Midbrain (tissue), 1 donor: ENCODE measurements at regions not wholly inside any gene's neighbourhood (a gene's known extent, or its start where the extent isn't known, plus 50 kb on each side); places are given as distances from the start of the nearest gene placed in this dataset.
"Not testable (repeated sequence)": the region's sequence is repeated elsewhere in the genome, so short reads cannot be mapped to it uniquely, and the experiment has no call there.

ENCODE experiments used
- DNase-seq: peaks from one replicate; lab custom pipeline; 2025; lab: John Stamatoyannopoulos, UW

DNA sequence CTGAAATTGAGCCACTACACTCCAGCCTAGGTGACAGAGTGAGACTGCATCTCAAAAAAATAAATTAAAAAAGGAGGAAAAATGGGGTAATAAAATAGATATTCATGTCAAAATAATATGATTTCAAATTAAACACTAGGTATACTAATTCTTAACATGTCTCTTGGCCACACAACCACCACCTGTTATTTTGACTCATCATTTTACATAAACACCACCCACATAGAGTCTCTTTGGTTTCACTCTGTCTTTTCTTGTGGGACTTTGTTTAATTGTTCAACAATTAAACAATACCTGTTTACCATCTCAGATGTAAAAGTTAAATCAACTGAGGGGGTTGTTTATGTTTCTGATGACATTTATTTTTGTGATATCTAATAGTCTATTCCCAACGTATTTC, 476.8 kb upstream of the ADGRB3 start:
- no peak for DNase-seq

DNA sequence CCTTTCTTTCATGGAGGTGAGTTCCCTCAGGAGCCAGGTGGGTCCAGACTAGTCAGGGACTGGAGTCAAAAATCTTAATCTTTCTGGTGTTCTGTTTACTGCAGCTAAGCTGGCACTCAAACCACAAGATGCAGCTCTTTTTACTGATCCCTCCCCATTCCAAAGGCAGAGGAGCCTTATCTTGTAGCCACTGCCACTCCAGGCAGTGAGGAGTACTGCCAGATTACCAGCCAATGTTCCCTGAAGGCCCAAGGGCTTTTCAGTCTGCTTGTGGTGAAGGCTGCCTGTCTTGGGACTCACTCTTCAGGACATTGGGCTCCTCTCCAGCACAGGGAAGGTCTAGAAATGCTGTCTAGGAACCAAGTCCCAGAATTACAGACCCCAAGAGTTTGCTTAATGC, 490.4 kb upstream of the ADGRB3 start:
- DNase-seq: no peak

DNA sequence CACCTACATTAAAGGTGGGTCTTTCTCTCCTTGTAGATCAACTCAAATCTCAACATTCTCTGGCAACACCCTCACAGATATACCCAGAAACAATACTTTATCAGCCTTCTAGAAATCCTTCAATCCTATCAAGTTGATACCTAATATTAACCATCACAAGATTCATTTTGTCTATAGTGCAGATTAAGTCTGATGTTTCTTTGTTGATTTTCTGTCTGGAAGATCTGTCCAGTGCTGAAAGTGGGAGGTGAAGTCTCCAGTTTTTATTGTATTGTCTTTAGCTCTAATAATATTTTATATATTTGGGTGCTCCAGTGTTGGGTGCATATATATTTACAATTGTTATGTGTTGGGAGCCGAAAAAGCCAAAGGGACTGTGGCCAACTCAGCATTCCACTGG, 493.9 kb upstream of the ADGRB3 start:
- no peak for DNase-seq

DNA sequence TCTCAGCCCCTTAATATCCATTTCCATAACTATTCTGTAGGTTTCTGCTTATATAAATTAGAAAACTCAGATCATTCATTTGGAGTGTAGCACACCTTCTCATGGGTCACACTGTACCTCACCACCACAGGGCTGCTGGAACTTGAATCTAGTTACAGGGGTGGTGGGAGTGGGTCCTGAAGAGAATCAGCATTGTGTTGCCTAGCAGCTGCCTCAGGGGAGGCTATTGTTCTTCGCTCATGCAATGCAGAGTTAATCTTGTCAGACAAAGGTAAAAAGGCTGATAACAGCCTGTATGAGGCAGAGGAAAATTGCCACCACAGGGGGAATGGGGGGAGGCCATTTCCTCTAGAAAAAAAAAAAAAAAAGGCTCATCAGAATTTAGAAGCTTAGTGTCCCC, 496.0 kb upstream of the ADGRB3 start:
- DNase-seq: no peak

DNA sequence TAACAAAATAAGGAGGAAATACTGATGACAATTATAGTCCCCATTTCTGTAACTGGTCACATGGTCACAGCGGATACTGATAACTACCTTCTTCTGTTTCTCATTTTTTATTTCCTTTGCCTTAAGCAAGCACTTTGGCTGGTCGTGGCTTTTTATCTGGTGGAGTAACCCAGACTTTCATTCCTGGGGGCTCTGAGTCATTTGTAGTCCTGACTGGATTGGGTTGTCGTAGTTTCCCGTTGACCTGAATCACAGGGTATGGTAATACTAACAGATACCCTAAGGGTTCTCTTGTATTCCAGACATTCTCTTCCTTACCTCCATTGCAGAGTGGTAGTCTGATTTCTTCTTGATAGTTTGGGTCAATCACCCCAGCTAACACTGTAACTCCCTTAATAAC, 500.3 kb upstream of the ADGRB3 start:
- DNase-seq: no peak

DNA sequence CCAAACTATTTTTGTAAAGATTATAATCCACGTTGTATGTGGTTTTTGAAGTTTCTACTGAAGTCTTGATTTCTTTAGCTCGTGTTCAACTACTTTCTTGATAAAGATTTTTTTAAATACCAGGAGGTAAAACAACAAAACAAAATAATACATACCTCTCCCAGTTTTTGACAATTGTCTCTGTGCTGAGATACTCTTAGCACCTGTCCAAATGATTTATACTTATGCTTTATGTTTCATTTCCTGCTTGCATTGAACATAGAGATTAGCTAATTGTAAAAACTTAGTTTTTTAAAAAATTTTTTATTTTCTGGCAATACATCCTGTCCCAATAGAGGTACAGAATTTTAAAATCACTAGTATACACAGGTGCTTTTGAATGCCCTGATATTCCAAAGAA, 506.9 kb upstream of the ADGRB3 start:
- no peak for DNase-seq

DNA sequence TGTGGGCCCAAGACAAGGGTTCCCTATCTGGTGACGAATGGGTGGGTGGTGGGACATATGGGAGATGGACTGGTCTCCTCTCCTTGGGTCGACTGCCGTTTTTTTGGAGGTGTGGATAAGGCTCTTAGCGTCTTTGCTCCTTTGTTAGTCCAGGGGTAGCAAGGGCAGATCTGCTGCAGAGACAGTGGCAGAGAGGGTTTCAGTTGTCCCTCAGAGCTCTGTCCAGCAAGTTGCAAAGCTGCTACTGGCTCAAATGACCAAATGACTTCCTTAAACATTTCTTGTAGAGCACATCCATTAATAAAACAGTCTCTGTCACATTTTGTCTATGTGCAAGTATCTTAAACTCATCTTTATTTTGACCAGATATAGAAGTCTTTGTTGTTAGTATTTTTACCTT, 508.0 kb upstream of the ADGRB3 start:
- DNase-seq: no peak

DNA sequence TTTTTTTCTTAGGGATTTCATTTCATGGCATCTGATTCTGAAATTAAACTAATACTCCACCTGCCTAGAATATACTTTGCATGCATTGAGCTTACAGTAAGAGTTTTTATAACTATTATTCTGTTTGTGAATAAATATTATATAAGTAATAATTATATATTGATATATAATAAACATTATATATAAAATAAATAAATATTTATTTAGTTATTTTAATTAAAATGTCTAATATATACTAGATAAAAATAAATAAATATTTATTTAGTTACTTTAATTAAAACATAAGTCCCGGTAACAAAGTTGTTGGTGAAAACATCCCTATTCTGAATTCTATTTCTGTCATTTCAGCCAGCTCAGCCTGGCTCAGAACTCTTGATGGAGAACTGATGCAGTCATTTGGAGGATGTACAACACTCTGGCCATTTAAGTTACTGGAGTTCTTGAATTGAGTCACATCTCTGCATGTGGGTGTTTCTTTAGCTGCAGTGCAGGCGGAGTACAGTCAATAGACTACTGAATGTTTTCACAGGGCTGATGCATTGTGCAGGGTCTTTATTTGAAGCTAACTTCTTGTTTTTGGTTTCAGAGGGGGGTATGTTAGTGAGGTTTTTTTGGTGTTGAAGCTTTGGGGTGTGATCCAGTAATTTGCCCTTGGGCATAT, 508.9 kb upstream of the ADGRB3 start:
- no peak for DNase-seq

DNA sequence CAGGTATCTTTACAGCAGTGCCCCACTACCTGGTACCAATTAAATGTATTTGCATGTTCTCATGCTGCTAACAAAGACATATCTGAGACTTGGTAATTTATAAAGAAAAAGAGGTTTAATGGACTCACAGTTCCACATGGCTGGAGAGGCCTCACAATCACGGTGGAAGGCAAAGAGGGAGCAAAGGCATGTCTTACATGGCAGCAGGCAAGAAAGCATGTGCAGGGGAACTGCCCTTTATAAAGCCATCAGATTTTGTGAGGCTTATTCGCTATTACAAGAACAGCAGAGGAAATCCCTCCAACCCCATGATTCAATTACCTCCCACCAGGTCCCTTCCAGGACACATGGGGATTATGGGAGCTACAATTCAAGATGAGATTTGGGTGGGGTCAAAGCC, 512.1 kb upstream of the ADGRB3 start:
- not testable (repeated sequence) for DNase-seq

DNA sequence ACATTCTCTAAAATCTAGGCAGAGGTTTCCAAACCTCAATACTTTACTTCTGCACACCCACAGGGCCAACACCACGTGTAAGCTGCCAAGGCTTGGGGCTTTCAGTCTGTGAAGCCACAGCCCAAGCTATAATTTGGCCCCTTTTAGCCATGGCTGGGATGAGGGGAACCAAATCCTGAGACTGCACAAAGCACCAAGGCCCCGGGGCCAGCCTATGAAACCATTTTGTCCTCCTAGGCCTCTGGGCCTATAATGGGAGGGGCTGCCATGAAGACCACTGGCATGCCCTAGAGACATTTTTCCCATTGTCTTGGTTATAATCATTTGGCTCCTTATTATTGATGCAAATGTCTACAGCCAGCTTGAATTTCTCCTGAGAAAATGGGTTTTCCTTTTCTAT, 513.0 kb upstream of the ADGRB3 start:
- DNase-seq: no peak

DNA sequence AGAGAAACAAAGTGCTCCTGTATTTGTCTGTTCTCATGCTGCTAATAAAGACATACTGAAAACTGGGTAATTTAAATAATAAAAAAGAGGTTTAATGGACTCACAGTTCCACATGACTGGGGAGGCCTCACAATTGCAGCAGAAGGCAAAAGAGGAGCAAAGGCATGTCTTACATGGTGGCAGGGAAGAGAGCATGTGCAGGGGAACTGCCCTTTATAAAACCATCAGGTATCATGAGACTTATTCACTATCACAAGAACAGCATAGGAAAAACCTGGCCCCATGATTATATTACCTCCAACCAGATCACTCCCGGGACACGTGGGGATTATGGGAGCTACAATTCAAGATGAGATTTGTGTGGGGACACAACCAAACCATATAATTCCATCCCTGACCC, 514.1 kb upstream of the ADGRB3 start:
- DNase-seq: not testable (repeated sequence)

DNA sequence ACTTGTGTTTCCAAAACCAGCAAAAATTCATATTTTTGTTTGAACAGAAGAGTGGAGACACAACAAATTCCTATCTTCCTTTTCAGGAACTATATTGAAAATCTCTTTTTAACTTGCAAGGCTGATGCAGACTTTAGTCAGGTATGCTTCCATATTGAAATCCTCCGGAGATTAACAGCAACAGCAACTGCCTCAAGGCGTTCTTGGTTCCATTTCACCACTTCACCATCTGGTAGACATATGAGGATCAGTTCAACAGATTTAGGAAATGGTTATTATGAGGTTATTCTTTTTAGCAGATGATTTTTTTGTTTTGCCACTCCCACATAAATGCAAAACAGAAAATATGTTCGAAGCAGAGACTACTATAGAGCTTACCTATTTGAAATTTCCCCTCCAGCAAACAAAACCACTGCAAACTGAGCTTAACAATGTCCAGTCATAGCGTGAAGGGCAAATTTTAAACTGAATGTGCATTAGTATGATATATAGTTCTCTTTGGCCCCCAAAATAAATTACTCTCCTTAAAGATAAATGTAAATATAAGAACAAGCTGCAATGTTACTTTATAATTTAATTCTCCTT, 520.5 kb upstream of the ADGRB3 start:
- DNase-seq: no peak

DNA sequence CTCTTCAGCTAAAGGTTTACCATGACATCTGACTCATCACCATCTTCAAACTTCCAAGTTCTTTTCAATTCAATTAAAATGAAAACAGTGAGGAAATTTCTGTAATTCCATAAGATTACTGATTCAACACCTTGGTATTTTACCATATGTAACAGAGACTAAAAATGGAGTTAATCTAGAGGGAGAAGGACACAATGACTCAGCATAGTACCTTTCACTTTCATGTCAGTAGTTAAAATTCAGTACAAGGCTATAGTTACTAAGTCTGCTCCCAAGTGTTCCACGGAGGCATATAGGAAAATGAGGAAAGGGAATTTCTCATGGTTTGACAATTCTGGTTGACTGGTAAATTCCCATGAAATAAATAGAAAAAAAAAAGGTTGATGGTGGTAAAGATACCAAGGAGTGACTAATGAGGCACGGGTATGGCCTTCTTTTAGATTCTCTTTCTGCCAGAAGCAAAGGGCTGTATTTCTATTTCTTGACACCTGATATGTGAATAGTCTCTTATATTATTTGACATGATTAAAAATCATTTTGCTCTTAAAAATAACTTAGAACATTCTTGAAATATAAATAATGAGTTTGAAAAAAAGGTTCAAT, 526.7 kb upstream of the ADGRB3 start:
- no peak for DNase-seq

DNA sequence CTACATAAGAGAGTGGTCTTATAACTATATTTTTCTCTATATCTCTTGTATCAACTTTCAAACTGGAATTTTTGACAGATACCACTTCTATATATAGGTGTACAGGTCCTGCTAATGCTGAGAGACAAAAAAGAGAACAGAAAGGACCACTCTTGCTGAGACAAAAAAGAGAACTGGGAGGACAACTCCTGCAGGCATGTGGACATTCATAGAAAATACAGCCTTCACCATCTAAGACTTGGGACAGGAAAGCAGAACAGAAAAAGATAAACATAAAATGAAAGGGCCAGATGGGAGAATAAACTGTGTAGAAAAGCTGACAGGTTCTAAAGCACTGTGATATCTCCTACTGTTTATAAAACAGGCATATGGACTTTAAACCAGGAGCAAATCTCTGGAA, 541.0 kb upstream of the ADGRB3 start:
- DNase-seq: no peak

DNA sequence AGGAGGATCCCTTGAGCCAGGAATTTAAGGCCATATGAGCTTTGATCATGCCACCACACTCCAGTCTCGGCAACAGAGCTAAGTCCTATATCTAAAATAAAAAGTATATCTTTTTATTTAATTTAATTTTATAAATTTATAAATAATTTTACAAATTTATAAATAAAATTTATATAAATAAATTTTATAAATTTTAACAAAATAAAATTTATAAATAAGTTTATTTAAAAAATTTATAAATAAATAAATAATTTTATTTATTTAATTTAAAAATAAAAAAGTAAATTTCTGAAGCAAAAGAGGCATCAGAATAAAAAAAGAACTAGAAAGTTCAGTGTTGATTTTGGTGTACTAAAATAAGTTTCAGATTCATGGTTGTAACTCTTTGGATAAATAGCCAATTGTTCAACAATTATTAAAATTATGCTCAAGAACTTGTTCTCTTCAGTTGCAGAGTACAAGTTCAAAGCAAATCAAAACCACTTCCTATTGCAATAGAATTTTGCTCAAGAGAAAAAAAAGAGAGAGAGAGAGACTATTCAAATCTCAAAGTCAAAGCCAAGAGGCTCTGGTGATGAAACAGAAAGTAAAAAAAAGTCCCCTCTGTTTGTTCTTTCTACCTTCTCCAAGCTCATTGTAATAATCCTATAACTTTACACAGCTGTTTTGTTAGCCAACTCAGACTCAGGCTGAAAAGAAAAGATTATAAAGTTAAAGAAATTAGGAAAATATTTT, 547.5 kb upstream of the ADGRB3 start:
- DNase-seq: no peak

DNA sequence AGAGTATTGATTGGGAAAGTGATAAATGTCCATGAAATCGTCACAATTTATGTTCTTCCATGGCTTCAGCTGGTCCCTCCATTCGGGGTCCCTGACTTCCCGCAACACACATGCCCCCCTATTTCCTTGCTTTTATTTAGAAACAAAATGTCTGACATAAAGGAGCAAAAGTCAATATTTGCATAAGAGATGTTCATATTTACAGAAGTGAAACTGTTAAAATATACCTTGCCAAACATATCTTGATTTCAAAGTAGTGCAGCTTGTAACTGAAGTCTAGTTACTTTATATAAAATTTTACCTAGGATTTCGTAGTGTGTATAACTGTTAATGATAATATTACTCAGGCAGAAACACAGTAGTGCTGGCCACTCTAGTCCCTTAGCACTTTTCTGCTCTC, 548.9 kb upstream of the ADGRB3 start:
- no peak for DNase-seq

DNA sequence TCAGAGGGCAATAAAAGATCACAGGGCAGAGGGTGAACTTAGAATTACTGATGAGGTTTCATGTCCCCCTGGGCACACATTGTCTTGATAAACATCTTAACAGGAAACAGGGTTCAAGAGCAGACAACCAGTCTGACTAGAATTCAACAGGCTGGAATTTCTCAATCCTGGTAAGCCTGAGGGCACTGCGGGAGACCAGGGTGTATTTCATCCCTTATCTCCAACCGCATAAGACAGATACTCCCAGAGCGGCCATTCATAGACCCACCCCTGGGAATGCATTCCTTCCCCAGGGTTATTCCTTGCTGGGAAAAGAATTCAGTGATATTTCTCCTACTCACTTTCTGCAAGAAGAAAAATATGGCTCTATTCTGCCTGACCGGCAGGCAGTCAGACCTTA, 549.5 kb upstream of the ADGRB3 start:
- not testable (repeated sequence) for DNase-seq

DNA sequence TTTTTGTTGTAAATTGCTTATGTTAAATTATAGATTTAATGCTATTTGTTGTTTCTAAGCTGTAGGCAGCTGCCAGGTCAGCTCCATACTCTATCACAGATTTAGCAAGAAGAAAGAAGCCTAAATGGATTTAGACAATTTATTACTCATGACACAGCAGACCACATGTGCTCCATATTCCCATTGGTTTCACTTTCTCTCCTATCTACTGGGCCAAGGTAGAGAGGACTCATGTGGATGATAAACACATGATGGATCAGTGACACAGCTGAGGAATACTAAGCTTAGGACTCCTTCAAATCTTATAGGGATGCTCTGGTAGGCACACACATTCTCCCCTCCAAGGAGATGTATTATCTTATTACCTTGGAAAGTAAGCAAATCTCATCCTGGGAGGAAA, 553.0 kb upstream of the ADGRB3 start:
- DNase-seq: no peak

DNA sequence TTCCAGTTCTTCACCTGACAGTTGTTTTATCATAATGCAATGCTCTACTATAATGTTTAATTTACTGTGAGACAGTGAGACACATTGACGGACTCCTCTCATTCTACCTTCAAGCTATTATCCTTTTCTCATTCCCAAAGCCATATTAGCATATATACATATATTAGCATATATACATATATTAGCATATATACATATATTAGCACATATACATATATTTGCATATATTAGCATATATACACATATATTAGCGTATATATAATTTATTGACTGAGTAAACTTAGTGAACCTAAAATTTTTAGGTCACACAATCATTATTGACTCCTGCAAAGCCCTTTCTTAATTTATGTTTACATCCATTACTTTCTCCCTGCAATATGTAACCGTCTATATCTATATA, 555.0 kb upstream of the ADGRB3 start:
- DNase-seq: no peak

DNA sequence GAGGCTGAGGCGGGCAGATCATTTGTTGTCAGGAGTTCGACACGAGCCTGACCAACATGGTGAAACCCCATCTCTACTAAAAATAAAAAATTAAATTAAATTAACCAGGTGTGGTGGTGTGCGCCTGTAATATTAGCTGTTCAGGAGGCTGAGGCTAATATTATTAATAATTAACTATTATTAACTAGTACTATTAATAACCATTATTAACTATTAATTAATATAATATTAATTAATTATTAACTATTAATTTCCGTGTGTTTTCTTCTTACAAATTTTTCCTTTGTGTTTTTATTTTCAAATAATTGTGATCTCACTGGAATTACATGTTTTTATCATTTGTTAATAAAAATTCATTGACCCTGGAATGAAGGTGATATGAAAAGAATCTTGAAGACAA, 557.4 kb upstream of the ADGRB3 start:
- no peak for DNase-seq

DNA sequence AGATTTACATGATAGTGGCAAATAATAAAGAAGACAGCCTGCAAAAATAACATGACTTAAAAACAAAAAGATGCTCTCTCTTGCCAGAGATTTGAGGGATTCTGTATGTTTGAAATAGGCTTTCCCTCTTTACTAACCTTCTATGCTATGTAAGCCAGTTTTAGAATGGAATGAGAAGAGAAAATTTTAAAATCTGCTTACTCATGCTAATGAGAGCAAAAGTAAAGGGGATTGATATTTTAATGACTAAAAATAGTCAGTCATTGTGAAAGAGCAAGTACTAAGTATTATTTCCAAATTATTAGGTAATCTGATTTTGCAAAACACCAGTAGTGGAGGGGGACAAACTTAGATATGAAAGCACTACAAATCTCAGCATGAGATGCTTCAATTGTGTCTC, 563.3 kb upstream of the ADGRB3 start:
- DNase-seq: no peak

DNA sequence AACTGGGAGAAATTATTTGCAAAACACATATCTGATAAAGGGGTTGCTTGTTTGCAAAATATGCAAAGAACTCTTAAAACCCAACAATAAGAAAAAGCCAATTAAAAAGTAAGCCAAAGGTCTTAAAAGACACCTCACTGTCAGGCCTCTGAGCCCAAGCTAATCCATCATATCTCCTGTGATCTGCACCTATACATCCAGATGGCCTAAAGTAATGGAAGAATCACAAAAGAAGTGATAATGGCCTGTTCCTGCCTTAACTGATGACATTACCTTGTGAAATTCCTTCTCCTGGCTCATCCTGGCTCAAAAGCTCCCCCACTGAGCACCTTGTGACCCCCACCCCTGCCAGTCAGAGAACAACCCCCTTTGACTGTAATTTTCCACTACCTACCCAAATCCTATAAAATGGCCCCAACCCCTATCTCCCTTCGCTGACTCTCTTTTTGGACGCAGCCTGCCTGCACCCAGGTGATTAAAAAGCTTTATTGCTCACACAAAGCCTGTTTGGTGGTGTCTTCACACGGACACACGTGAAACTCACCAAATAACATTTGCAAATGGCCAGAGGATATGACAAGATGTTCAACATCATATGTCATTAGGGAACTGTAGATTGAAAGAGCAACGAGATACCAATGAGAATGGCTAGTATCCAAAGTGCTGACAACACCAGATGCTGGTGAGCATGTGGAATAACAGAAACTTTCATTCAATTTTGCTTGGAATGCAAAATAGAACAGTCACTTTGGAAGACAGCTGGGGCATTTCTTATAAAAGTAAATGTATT, 565.0 kb upstream of the ADGRB3 start:
- no peak for DNase-seq
